AG04450 (cell line): ENCODE measurements at regions not wholly inside any gene's neighbourhood (a gene's known extent, or its start where the extent isn't known, plus 50 kb on each side); places are given as distances from the start of the nearest gene placed in this dataset.

ENCODE experiments used
- CTCF ChIA-PET: fragments of 300-600, 350-600 bp; formaldehyde crosslinking; extraction: SDS; loops from one replicate; lab custom pipeline; 2022; ENCODE audit warnings: antibody characterized with exemption, inconsistent platforms; lab: Charles Lee
- POLR2A ChIA-PET: fragments of 350-600 bp; formaldehyde crosslinking; extraction: SDS; loops from one replicate; lab custom pipeline; 2021; ENCODE audit warnings: antibody characterized with exemption, inconsistent platforms; lab: Yijun Ruan, JAX
- DNase-seq: peaks from one replicate; pipeline ENCODE4 v3.0.0-alpha.2; 2011; ENCODE audit warnings: low read depth, low spot score
- H3K27ac ChIP-seq: one replicate; pipeline ENCODE4 v1.5.1; 2012; ENCODE audit warnings: low read depth, low read length, control low read depth
- H3K27me3 ChIP-seq: one replicate; pipeline ENCODE4 v1.6.0; 2012; ENCODE audit warnings: low read length; ENCODE audit not compliant: control insufficient read depth, insufficient read depth
- H3K4me3 ChIP-seq: 2 replicates; pipeline ENCODE4 v1.5.1; 2011; ENCODE audit warnings: mild to moderate bottlenecking, low read depth, low read length, control low read depth
- H3K9me3 ChIP-seq: 2 replicates; pipeline ENCODE4 v1.5.1; 2012; ENCODE audit warnings: low read length; ENCODE audit not compliant: control insufficient read depth, insufficient read depth
- CTCF ChIP-seq: IDR thresholded peaks from 2 replicates; pipeline ENCODE4 v1.5.1; 2011; ENCODE audit warnings: low read depth, low read length, control low read depth, inconsistent platforms

DNA sequence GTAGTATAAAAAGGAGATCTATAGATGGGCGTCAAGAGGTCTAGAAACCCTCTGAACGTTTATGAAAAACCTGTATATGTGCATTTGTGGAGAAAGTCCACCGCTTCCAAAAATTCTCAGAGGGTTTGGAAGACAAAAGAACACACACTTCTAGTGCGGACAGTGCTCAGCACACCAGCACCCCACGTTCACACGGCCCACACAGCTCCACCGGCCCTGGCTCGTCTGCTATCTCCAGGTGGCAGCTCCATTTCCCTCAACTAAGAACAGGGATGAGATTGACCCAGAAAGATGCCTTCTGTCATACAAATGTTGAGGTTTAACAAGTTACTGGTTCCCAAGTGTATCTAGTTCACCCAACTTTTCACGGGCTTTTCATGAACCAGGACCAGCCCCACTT lies 255.1 kb downstream of the NR2F1-AS1 start:
- no peak for DNase-seq
- ChIA-PET CTCF (no interaction called here), POLR2A (no interaction called here)
- Histone ChIP-seq H3K4me3 (no peak overlapping the region), H3K27me3 (no peaks in the 10 kb centered on the region), H3K9me3 (no peaks in the 10 kb centered on the region), H3K27ac (no peak overlapping the region)
- no peak for TF ChIP-seq CTCF

GRCh38 chr5:93322974-93323860 lies 257.8 kb downstream of the NR2F1-AS1 start:
- CTCF ChIA-PET = interaction anchor here (0.7 kb wide), 1 partner anchor 414 kb away, joined by 3 read pairs; no protein-coding TSS in a partner anchor
- POLR2A ChIA-PET = no interaction called here

DNA sequence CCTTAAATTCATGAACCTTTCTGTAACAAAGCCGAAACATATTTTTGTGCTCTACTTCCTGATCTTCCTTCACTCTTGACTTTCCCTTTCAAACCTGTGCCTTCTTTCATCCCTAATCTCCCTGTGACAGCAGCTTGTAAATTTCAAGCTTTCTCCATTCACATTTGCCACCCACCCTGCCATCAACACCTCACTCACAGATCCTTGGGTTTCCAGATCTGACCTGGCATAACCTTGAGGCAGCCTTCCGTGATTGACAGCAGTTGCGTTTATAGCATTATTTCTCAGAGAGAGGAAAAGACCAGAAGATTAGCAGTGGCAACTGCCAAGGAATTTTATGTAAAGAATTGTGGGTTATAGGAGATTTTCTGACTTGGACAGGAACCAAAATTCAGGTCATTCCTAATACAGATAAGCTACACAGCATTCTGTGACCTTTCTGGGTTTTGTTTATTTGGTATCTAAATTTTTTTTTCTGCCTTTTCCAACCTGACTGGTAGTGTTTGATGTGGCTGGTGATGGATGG lies 260.0 kb downstream of the NR2F1-AS1 start:
- CTCF ChIA-PET = no interaction called here
- no peaks in the 10 kb centered on the region for H3K9me3 ChIP-seq
- POLR2A ChIA-PET = no interaction called here
- no peak overlapping the region for H3K27ac ChIP-seq
- H3K4me3 ChIP-seq = no peak overlapping the region
- no peak for TF ChIP-seq CTCF
- H3K27me3 ChIP-seq = no peaks in the 10 kb centered on the region
- no peak for DNase-seq

More at GRCh38 chr5:93322974-93323860, 257.8 kb downstream of the NR2F1-AS1 start:
- TF ChIP-seq CTCF = no peak
- no peaks in the 10 kb centered on the region for H3K9me3 ChIP-seq
- H3K27ac ChIP-seq = no peak overlapping the region
- H3K4me3 ChIP-seq = no peak overlapping the region
- DNase-seq = no peak
- no peaks in the 10 kb centered on the region for H3K27me3 ChIP-seq

- H3K27me3 ChIP-seq = no peaks in the 10 kb centered on the region
- peaks cover 3% of the 10 kb centered on the region; the same call in 1 of the 2 replicates for H3K9me3 ChIP-seq
- no peak overlapping the region for H3K4me3 ChIP-seq
- H3K27ac ChIP-seq = no peak overlapping the region
- no peak for DNase-seq
- ChIA-PET POLR2A (no interaction called here), CTCF (no interaction called here)
- no peak for TF ChIP-seq CTCF
Observed at GRCh38 chr5:93313672-93314071, 267.3 kb downstream of the NR2F1-AS1 start.

DNA sequence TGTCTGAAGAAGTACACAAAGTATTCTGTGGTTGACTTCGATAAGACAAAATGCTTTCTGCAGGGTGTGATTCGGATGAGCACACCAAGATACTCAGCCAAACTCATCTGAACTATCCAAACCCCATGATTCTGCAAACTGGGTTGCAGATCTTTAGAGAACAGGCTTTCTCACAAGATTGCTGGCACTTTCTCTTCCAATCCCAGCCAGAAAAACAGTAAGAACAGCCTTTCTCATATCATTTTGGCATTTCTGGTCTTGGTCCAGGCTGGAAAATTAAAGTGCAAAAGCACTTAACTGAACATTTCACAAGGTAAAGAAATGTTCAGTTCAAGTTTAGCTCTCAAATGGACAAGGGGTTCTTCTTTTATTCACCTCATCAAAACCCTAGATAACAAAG lies 269.1 kb downstream of the NR2F1-AS1 start:
- Histone ChIP-seq H3K27me3 (no peaks in the 10 kb centered on the region), H3K9me3 (peaks cover 3% of the 10 kb centered on the region; the same call in 1 of the 2 replicates), H3K27ac (no peak overlapping the region), H3K4me3 (no peak overlapping the region)
- TF ChIP-seq CTCF = no peak
- DNase-seq = no peak
- CTCF ChIA-PET = no interaction called here
- POLR2A ChIA-PET = interaction anchor here (0.5 kb wide), 1 partner anchor 40 kb away, joined by 3 read pairs; no protein-coding TSS in a partner anchor
